Activated T-helper 17 cell treated with anti-CD3 and anti-CD28 coated beads, Interleukin-2, amount 50 U/mL, for 72 hours (primary cell): ENCODE measurements at regions not wholly inside any gene's neighbourhood (a gene's known extent, or its start where the extent isn't known, plus 50 kb on each side); places are given as distances from the start of the nearest gene placed in this dataset.
"Not testable (repeated sequence)": the region's sequence is repeated elsewhere in the genome, so short reads cannot be mapped to it uniquely, and the experiment has no call there.

Experiments used
- ATAC-seq: fragments of 150-1000 bp; cut with Tn5 transposase; replicated peaks from 2 replicates; pipeline ENCODE4 v1.10.0; 2021; ENCODE audit warnings: mild to moderate bottlenecking, moderate library complexity
- H3K27ac Mint-ChIP-seq: one replicate; pipeline ENCODE4 v1.8.0; 2022; ENCODE audit warnings: mixed read lengths
- H3K27me3 Mint-ChIP-seq: one replicate; pipeline ENCODE4 v1.8.0; 2022; ENCODE audit warnings: mixed read lengths
- H3K36me3 Mint-ChIP-seq: one replicate; pipeline ENCODE4 v1.8.0; 2022; ENCODE audit warnings: low read depth, mild to moderate bottlenecking, mixed read lengths
- H3K4me1 Mint-ChIP-seq: one replicate; pipeline ENCODE4 v1.8.0; 2022; ENCODE audit warnings: mixed read lengths
- H3K4me3 Mint-ChIP-seq: one replicate; pipeline ENCODE4 v1.8.0; 2022; ENCODE audit warnings: mild to moderate bottlenecking, mixed read lengths
- H3K9me3 Mint-ChIP-seq: one replicate; pipeline ENCODE4 v1.8.0; 2022; ENCODE audit warnings: mixed read lengths

GRCh38 chr2:230593765-230594164, 118.9 kb upstream of the CAB39 start:
- H3K27ac Mint-ChIP-seq = no peak overlapping the region
- no peak for ATAC-seq
- peaks cover 10% of the 10 kb centered on the region for H3K9me3 Mint-ChIP-seq
- peaks cover 44% of the 10 kb centered on the region for H3K4me1 Mint-ChIP-seq
- H3K4me3 Mint-ChIP-seq = no peak overlapping the region
- H3K27me3 Mint-ChIP-seq = no peaks in the 10 kb centered on the region
- H3K36me3 Mint-ChIP-seq = no peaks in the 10 kb centered on the region

GRCh38 chr2:230594286-230594840, 118.3 kb upstream of the CAB39 start:
- no peak overlapping the region for H3K4me3 Mint-ChIP-seq
- peaks cover 9% of the 10 kb centered on the region for H3K9me3 Mint-ChIP-seq
- peaks cover 40% of the 10 kb centered on the region for H3K4me1 Mint-ChIP-seq
- no peaks in the 10 kb centered on the region for H3K27me3 Mint-ChIP-seq
- no peak for ATAC-seq
- no peaks in the 10 kb centered on the region for H3K36me3 Mint-ChIP-seq
- peak overlapping the region; percentile 11 for H3K27ac Mint-ChIP-seq

- H3K27ac Mint-ChIP-seq = no peak overlapping the region
- H3K36me3 Mint-ChIP-seq = no peaks in the 10 kb centered on the region
- no peak for ATAC-seq
- peaks cover 35% of the 10 kb centered on the region for H3K4me1 Mint-ChIP-seq
- peak overlapping the region; percentile 74 for H3K4me3 Mint-ChIP-seq
- H3K9me3 Mint-ChIP-seq = no peaks in the 10 kb centered on the region
- H3K27me3 Mint-ChIP-seq = no peaks in the 10 kb centered on the region
These were observed 112.8 kb upstream of the CAB39 start for GRCh38 chr2:230599853-230600252.

GRCh38 chr2:230600285-230600684, 112.4 kb upstream of the CAB39 start:
- no peaks in the 10 kb centered on the region for H3K9me3 Mint-ChIP-seq
- H3K27me3 Mint-ChIP-seq = no peaks in the 10 kb centered on the region
- H3K4me1 Mint-ChIP-seq = peaks cover 35% of the 10 kb centered on the region
- ATAC-seq = peak; percentile 30
- peak overlapping the region; percentile 74 for H3K4me3 Mint-ChIP-seq
- H3K36me3 Mint-ChIP-seq = no peaks in the 10 kb centered on the region
- no peak overlapping the region for H3K27ac Mint-ChIP-seq

GRCh38 chr2:230600881-230601280, 111.8 kb upstream of the CAB39 start:
- peak overlapping the region; percentile 74 for H3K4me3 Mint-ChIP-seq
- ATAC-seq = peak; percentile 15
- H3K27ac Mint-ChIP-seq = no peak overlapping the region
- H3K36me3 Mint-ChIP-seq = no peaks in the 10 kb centered on the region
- no peaks in the 10 kb centered on the region for H3K27me3 Mint-ChIP-seq
- no peaks in the 10 kb centered on the region for H3K9me3 Mint-ChIP-seq
- peaks cover 35% of the 10 kb centered on the region for H3K4me1 Mint-ChIP-seq

GRCh38 chr2:230601510-230601909, 111.1 kb upstream of the CAB39 start:
- ATAC-seq = peak; percentile 64
- Mint-ChIP-seq H3K27ac (peak overlapping the region; percentile 29), H3K4me3 (peak overlapping the region; percentile 74), H3K36me3 (no peaks in the 10 kb centered on the region), H3K9me3 (no peaks in the 10 kb centered on the region), H3K27me3 (no peaks in the 10 kb centered on the region), H3K4me1 (peaks cover 31% of the 10 kb centered on the region)

GRCh38 chr2:230602562-230603230, 109.9 kb upstream of the CAB39 start:
- peak; percentile 68 for ATAC-seq
- H3K4me3 Mint-ChIP-seq = peak overlapping the region; percentile 61
- no peaks in the 10 kb centered on the region for H3K9me3 Mint-ChIP-seq
- H3K27me3 Mint-ChIP-seq = no peaks in the 10 kb centered on the region
- H3K4me1 Mint-ChIP-seq = peaks cover 25% of the 10 kb centered on the region
- no peaks in the 10 kb centered on the region for H3K36me3 Mint-ChIP-seq
- H3K27ac Mint-ChIP-seq = peak overlapping the region; percentile 80

GRCh38 chr2:230603317-230603716, 109.3 kb upstream of the CAB39 start:
- not testable (repeated sequence) for ATAC-seq, H3K27me3 Mint-ChIP-seq, H3K9me3 Mint-ChIP-seq, H3K36me3 Mint-ChIP-seq
- peak overlapping the region; percentile 61 for H3K4me3 Mint-ChIP-seq
- H3K4me1 Mint-ChIP-seq = peaks cover 22% of the 10 kb centered on the region
- peak overlapping the region; percentile 80 for H3K27ac Mint-ChIP-seq

- not testable (repeated sequence) for H3K4me3 Mint-ChIP-seq, H3K9me3 Mint-ChIP-seq, H3K27me3 Mint-ChIP-seq, H3K27ac Mint-ChIP-seq, H3K36me3 Mint-ChIP-seq, ATAC-seq
- peaks cover 18% of the 10 kb centered on the region for H3K4me1 Mint-ChIP-seq
These were observed 108.5 kb upstream of the CAB39 start for GRCh38 chr2:230604158-230604557.

GRCh38 chr2:230614040-230614439, 98.6 kb upstream of the CAB39 start:
- Mint-ChIP-seq H3K27ac (no peak overlapping the region), H3K4me3 (no peak overlapping the region), H3K4me1 (peaks cover 14% of the 10 kb centered on the region), H3K36me3 (no peaks in the 10 kb centered on the region), H3K27me3 (no peaks in the 10 kb centered on the region), H3K9me3 (no peaks in the 10 kb centered on the region)
- no peak for ATAC-seq

- peak overlapping the region; percentile 46 for H3K4me3 Mint-ChIP-seq
- ATAC-seq = peak; percentile 82
- peak overlapping the region; percentile 61 for H3K27ac Mint-ChIP-seq
- H3K4me1 Mint-ChIP-seq = peaks cover 14% of the 10 kb centered on the region
- no peaks in the 10 kb centered on the region for H3K9me3 Mint-ChIP-seq
- H3K36me3 Mint-ChIP-seq = no peaks in the 10 kb centered on the region
- H3K27me3 Mint-ChIP-seq = no peaks in the 10 kb centered on the region
These were observed 97.7 kb upstream of the CAB39 start for GRCh38 chr2:230614913-230615332.

GRCh38 chr2:230617256-230617706, 95.4 kb upstream of the CAB39 start:
- H3K4me3 Mint-ChIP-seq, H3K27ac Mint-ChIP-seq, ATAC-seq, H3K27me3 Mint-ChIP-seq, H3K36me3 Mint-ChIP-seq, H3K9me3 Mint-ChIP-seq: not testable (repeated sequence)
- H3K4me1 Mint-ChIP-seq = peaks cover 12% of the 10 kb centered on the region

- no peak overlapping the region for H3K4me3 Mint-ChIP-seq
- peaks cover 4% of the 10 kb centered on the region for H3K9me3 Mint-ChIP-seq
- H3K27ac Mint-ChIP-seq = no peak overlapping the region
- H3K36me3 Mint-ChIP-seq = no peaks in the 10 kb centered on the region
- ATAC-seq = no peak
- peaks cover 12% of the 10 kb centered on the region for H3K4me1 Mint-ChIP-seq
- H3K27me3 Mint-ChIP-seq = no peaks in the 10 kb centered on the region
These were observed 93.2 kb upstream of the CAB39 start for GRCh38 chr2:230619491-230619890.

GRCh38 chr2:230625220-230625619, 87.4 kb upstream of the CAB39 start:
- H3K4me1 Mint-ChIP-seq = peaks cover 19% of the 10 kb centered on the region
- not testable (repeated sequence) for H3K27me3 Mint-ChIP-seq, H3K4me3 Mint-ChIP-seq, H3K9me3 Mint-ChIP-seq, ATAC-seq, H3K27ac Mint-ChIP-seq, H3K36me3 Mint-ChIP-seq

- not testable (repeated sequence) for H3K36me3 Mint-ChIP-seq, H3K9me3 Mint-ChIP-seq, H3K4me3 Mint-ChIP-seq, ATAC-seq, H3K27ac Mint-ChIP-seq, H3K27me3 Mint-ChIP-seq
- peaks cover 12% of the 10 kb centered on the region for H3K4me1 Mint-ChIP-seq
These were observed 85.6 kb upstream of the CAB39 start for GRCh38 chr2:230627091-230627490.
